Esophagus squamous epithelium (tissue), 4 donors: ENCODE measurements at regions not wholly inside any gene's neighbourhood (a gene's known extent, or its start where the extent isn't known, plus 50 kb on each side); places are given as distances from the start of the nearest gene placed in this dataset.

Source experiments
- POLR2A ChIP-seq, 4 donors: fragments of 450-650 bp; IDR thresholded peaks; one replicate each; pipeline ENCODE4 v1.6.1; 2017; ENCODE audit warnings: antibody characterized with exemption in 4 of 4, mild to moderate bottlenecking in 4 of 4, moderate library complexity in 3 of 4
- TF ChIP-seq, protein P1 (sequence below), 6 experiments: fragments of 450-650 bp in 4 of 6; fragments of 200-600 bp in 2 of 6; sonication (generic) in 2 of 6; IDR thresholded peaks; one replicate each; pipeline ENCODE4 v1.5.1; 2016 to 2019; ENCODE audit warnings: antibody characterized with exemption in 6 of 6, mild to moderate bottlenecking in 4 of 6, moderate library complexity in 4 of 6

DNA sequence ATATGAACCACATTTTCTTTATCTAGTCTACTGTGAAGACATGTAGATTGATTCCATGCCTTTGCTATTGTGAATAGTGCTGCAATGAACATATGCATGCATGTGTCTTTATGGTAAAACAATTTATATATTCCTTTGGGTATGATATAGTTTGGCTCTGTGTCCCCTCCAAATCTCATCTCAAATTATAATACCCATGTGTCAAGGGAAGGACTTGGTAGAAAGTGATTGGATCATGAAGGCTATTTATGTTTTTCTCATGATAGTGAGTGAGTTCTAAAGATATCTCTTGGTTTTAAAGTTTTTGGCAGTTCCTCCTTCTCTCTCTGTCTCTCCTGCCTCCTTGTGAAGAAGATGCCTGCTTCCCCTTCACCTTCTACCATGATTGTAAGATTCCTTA, 248.7 kb downstream of the GPR37 start:
- TF ChIP-seq, protein P1, sequence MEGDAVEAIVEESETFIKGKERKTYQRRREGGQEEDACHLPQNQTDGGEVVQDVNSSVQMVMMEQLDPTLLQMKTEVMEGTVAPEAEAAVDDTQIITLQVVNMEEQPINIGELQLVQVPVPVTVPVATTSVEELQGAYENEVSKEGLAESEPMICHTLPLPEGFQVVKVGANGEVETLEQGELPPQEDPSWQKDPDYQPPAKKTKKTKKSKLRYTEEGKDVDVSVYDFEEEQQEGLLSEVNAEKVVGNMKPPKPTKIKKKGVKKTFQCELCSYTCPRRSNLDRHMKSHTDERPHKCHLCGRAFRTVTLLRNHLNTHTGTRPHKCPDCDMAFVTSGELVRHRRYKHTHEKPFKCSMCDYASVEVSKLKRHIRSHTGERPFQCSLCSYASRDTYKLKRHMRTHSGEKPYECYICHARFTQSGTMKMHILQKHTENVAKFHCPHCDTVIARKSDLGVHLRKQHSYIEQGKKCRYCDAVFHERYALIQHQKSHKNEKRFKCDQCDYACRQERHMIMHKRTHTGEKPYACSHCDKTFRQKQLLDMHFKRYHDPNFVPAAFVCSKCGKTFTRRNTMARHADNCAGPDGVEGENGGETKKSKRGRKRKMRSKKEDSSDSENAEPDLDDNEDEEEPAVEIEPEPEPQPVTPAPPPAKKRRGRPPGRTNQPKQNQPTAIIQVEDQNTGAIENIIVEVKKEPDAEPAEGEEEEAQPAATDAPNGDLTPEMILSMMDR (IDR thresholded peaks at IDR 0.05): no peak
- TF ChIP-seq POLR2A (IDR thresholded peaks at IDR 0.05): no peak
